ENCODE measurements at regions not wholly inside any gene's neighbourhood (a gene's known extent, or its start where the extent isn't known, plus 50 kb on each side); places are given as distances from the start of the nearest gene placed in this dataset.

GRCh38 chr13:40002016-40002415 is 346.6 kb downstream of the COG6 start:
- Mint-ChIP-seq H3K27ac (no peak overlapping the region), H3K4me1 (ENCODE audit: low read depth) (peaks cover 27% of the 10 kb centered on the region), H3K27me3 (no peaks in the 10 kb centered on the region), H3K9me3 (no peaks in the 10 kb centered on the region), H3K4me3 (no peak overlapping the region), H3K36me3 (ENCODE audit: low read depth) (no peaks in the 10 kb centered on the region)
- CTCF ChIA-PET = no interaction called here
- TF ChIP-seq CTCF (IDR thresholded peaks at IDR 0.05) = no peak
- no peaks in the 10 kb centered on the region for H3K36me3 ChIP-seq (ENCODE audit: insufficient read depth, low read length)
- intact Hi-C loops (cut with DNase I, micrococcal nuclease) = no loop called here
- no peaks in the 10 kb centered on the region for H3K27me3 ChIP-seq (ENCODE audit: control insufficient read depth in 1 of 2, insufficient read depth in 2 of 2, low read length in 2 of 2)
- no peak overlapping the region for H3K27ac ChIP-seq (ENCODE audit: low read depth in 1 of 2, low read length in 2 of 2)
- no peak for DNase-seq
- H3K9me3 ChIP-seq (ENCODE audit: control insufficient read depth in 1 of 2, insufficient read depth in 1 of 2, low read length in 2 of 2) = no peaks in the 10 kb centered on the region
- POLR2A ChIA-PET = no interaction called here
- no peak for ATAC-seq (ENCODE audit: poor library complexity)
- H3K4me1 ChIP-seq (ENCODE audit: insufficient read depth, low read length) = peaks cover 9% of the 10 kb centered on the region
- H3K4me3 ChIP-seq (ENCODE audit: low read length) = no peak overlapping the region

- Mint-ChIP-seq H3K27ac (no peak overlapping the region), H3K4me3 (no peak overlapping the region), H3K27me3 (no peaks in the 10 kb centered on the region), H3K36me3 (ENCODE audit: low read depth) (no peaks in the 10 kb centered on the region), H3K4me1 (ENCODE audit: low read depth) (no peaks in the 10 kb centered on the region), H3K9me3 (no peaks in the 10 kb centered on the region)
- no peak overlapping the region for H3K27ac ChIP-seq (ENCODE audit: low read depth in 1 of 2, low read length in 2 of 2)
- POLR2A ChIA-PET = no interaction called here
- H3K4me3 ChIP-seq (ENCODE audit: low read length) = no peak overlapping the region
- CTCF ChIA-PET = no interaction called here
- DNase-seq = no peak
- no peak for TF ChIP-seq CTCF (IDR thresholded peaks at IDR 0.05)
- H3K4me1 ChIP-seq (ENCODE audit: insufficient read depth, low read length) = no peaks in the 10 kb centered on the region
- no peaks in the 10 kb centered on the region for H3K36me3 ChIP-seq (ENCODE audit: insufficient read depth, low read length)
- no peaks in the 10 kb centered on the region for H3K9me3 ChIP-seq (ENCODE audit: control insufficient read depth in 1 of 2, insufficient read depth in 1 of 2, low read length in 2 of 2)
- ATAC-seq (ENCODE audit: poor library complexity) = no peak
- intact Hi-C loops (cut with DNase I, micrococcal nuclease) = no loop called here
- H3K27me3 ChIP-seq (ENCODE audit: control insufficient read depth in 1 of 2, insufficient read depth in 2 of 2, low read length in 2 of 2) = no peaks in the 10 kb centered on the region
Observed at GRCh38 chr13:40013554-40013953, 358.1 kb downstream of the COG6 start.

- CTCF ChIA-PET = interaction anchor here (0.6 kb wide), 1 partner anchor 668 kb away, joined by 3 read pairs; no protein-coding TSS in a partner anchor
- DNase-seq = no peak
- intact Hi-C loops (cut with DNase I, micrococcal nuclease) = no loop called here
- Mint-ChIP-seq H3K27me3 (no peaks in the 10 kb centered on the region), H3K36me3 (ENCODE audit: low read depth) (no peaks in the 10 kb centered on the region), H3K4me1 (ENCODE audit: low read depth) (no peaks in the 10 kb centered on the region), H3K27ac (no peak overlapping the region), H3K9me3 (no peaks in the 10 kb centered on the region), H3K4me3 (no peak overlapping the region)
- no peak overlapping the region for H3K27ac ChIP-seq (ENCODE audit: low read depth in 1 of 2, low read length in 2 of 2)
- H3K9me3 ChIP-seq (ENCODE audit: control insufficient read depth in 1 of 2, insufficient read depth in 1 of 2, low read length in 2 of 2) = no peaks in the 10 kb centered on the region
- POLR2A ChIA-PET = interaction anchor here (0.6 kb wide), 1 partner anchor 158 kb away, joined by 4 read pairs; no protein-coding TSS in a partner anchor
- H3K27me3 ChIP-seq (ENCODE audit: control insufficient read depth in 1 of 2, insufficient read depth in 2 of 2, low read length in 2 of 2) = no peaks in the 10 kb centered on the region
- no peaks in the 10 kb centered on the region for H3K4me1 ChIP-seq (ENCODE audit: insufficient read depth, low read length)
- no peak for TF ChIP-seq CTCF (IDR thresholded peaks at IDR 0.05)
- H3K4me3 ChIP-seq (ENCODE audit: low read length) = no peak overlapping the region
- ATAC-seq (ENCODE audit: poor library complexity) = no peak
- no peaks in the 10 kb centered on the region for H3K36me3 ChIP-seq (ENCODE audit: insufficient read depth, low read length)
Observed at GRCh38 chr13:40016953-40017660, 361.6 kb downstream of the COG6 start.
